Upper lobe of left lung (tissue), 4 donors: ENCODE measurements at regions not wholly inside any gene's neighbourhood (a gene's known extent, or its start where the extent isn't known, plus 50 kb on each side); places are given as distances from the start of the nearest gene placed in this dataset.

Experiments used
- EP300 ChIP-seq, 4 donors: sonication (generic); formaldehyde crosslinking; IDR thresholded peaks; one replicate each; pipeline ENCODE4 v1.5.1; 2017; ENCODE audit warnings: antibody characterized with exemption in 4 of 4, control low read depth in 2 of 4
- POLR2A ChIP-seq, 4 donors: fragments of 450-650 bp; IDR thresholded peaks; one replicate each; pipeline ENCODE4 v1.5.1; 2016 to 2017; ENCODE audit warnings: antibody characterized with exemption in 4 of 4, mild to moderate bottlenecking in 2 of 4
- POLR2AphosphoS5 ChIP-seq, 2 donors: sonication (generic); formaldehyde crosslinking; IDR thresholded peaks; one replicate each; pipeline ENCODE4 v1.5.1; 2017; ENCODE audit warnings: antibody characterized with exemption in 2 of 2

DNA sequence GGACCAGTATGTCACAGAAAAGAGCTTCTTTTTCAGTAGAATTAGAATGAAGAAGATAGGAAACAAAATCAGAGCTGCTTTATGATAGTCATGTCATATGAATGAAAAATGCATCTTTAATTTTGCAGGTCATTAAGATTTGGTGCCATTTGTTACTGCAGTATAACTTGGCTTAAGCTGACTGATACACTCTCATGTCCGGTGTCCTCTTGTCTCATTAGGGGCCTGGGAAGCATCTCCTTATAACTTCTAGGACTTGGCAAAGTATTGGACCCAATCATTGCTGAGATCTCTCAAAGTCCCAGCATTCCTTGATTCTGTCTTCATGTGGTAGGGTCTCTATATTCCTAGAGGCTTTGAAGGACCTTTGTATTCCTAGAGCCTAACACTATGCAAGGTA is 559.4 kb downstream of the TOX3 start:
- TF ChIP-seq POLR2A (IDR thresholded peaks at IDR 0.05) (no peak), POLR2AphosphoS5 (IDR thresholded peaks at IDR 0.05) (no peak), EP300 (IDR thresholded peaks at IDR 0.05) (no peak)
